Aorta (tissue), 5 donors: ENCODE measurements at regions not wholly inside any gene's neighbourhood (a gene's known extent, or its start where the extent isn't known, plus 50 kb on each side); places are given as distances from the start of the nearest gene placed in this dataset.
A peak's percentile ranks its signal among the peaks of the same experiment; 100 is the strongest.
"Not testable (repeated sequence)": the region's sequence is repeated elsewhere in the genome, so short reads cannot be mapped to it uniquely, and the experiment has no call there.

ENCODE experiments used
- ATAC-seq: fragments of 200-7000 bp; cut with Tn5 transposase; one replicate; pipeline ENCODE4 v1.9.1; 2022; ENCODE audit warnings: moderate library complexity; ENCODE audit not compliant: low FRiP score
- DNase-seq, 2 donors: peaks; one replicate each; pipeline ENCODE4 v3.0.0-alpha.2; 2020
- H3K27ac ChIP-seq, 2 donors: one replicate each; pipeline ENCODE4 v1.5.1; 2013; ENCODE audit warnings: low read length in 2 of 2, mild to moderate bottlenecking in 2 of 2, moderate library complexity in 2 of 2, control low read depth in 1 of 2, inconsistent platforms in 1 of 2, low read depth in 1 of 2
- H3K27me3 ChIP-seq, 2 donors: one replicate each; pipeline ENCODE4 v1.6.1; 2013; ENCODE audit warnings: control low read depth in 1 of 2, low read length in 1 of 2, mild to moderate bottlenecking in 1 of 2, moderate library complexity in 1 of 2; ENCODE audit not compliant: insufficient read depth in 2 of 2, control insufficient read depth in 1 of 2
- H3K36me3 ChIP-seq, 2 donors: one replicate each; pipeline ENCODE4 v1.6.1; 2013; ENCODE audit warnings: control low read depth in 1 of 2, low read length in 1 of 2, mild to moderate bottlenecking in 1 of 2; ENCODE audit not compliant: insufficient read depth in 2 of 2, control insufficient read depth in 1 of 2
- H3K4me1 ChIP-seq, 2 donors: one replicate each; pipeline ENCODE4 v1.6.1; 2013; ENCODE audit warnings: low read length in 2 of 2, control low read depth in 1 of 2, mild to moderate bottlenecking in 1 of 2, moderate library complexity in 1 of 2; ENCODE audit not compliant: insufficient read depth in 2 of 2, control insufficient read depth in 1 of 2
- H3K4me3 ChIP-seq, 2 donors: one replicate each; pipeline ENCODE4 v1.5.1; 2013; ENCODE audit warnings: low read length in 2 of 2, control low read depth in 1 of 2, mild to moderate bottlenecking in 1 of 2
- H3K9me3 ChIP-seq: one replicate; pipeline ENCODE4 v1.6.1; 2013; ENCODE audit warnings: mild to moderate bottlenecking, low read length; ENCODE audit not compliant: control insufficient read depth
- WGBS, 2 donors: extraction: QIAGEN DNeasy Blood & Tissue Kit; methylation state at CpG; one replicate each; pipeline ENCODE4 v1.1.7; 2013; 5-methylcytosine and 5-hydroxymethylcytosine counted together
- intact Hi-C, 2 donors: fragments of 100-400 bp; cut with DNase I; formaldehyde crosslinking; loops; one replicate each; pipeline versions ENCODE4 v1.14.2 to v1.15.0; 2022
- donor health status: healthy with polysubstance abuse.
- donor health status: Bipolar disorder and iron deficiency.
- donor health status: DM: no; HTN: no; CAD: no.
- donor health status: DM: no; HTN: no; CAD: no.
- donor health status: DM: yes; HTN: yes; CAD: no.

GRCh38 chr12:131287015-131287937 is 333.6 kb downstream of the ADGRD1 start:
- ATAC-seq (no peak), DNase-seq (peak; percentile 40 to 59)
- no peaks in the 10 kb centered on the region for H3K9me3 ChIP-seq
- intact Hi-C loops: no loop called here
- no peaks in the 10 kb centered on the region for H3K4me1 ChIP-seq
- H3K36me3 ChIP-seq: no peaks in the 10 kb centered on the region
- no peak overlapping the region for H3K27ac ChIP-seq
- H3K4me3 ChIP-seq: no peak overlapping the region
- WGBS, 2 donors: 85 to 86% methylated on average over 18 to 23 of the region's 25 CpGs
- H3K27me3 ChIP-seq: no peaks in the 10 kb centered on the region

- H3K36me3 ChIP-seq: no peaks in the 10 kb centered on the region
- DNase-seq (peak in 1 of 2 donors; percentile 31), ATAC-seq (no peak)
- H3K27ac ChIP-seq: no peak overlapping the region
- no peaks in the 10 kb centered on the region for H3K4me1 ChIP-seq
- WGBS, 2 donors: 75 to 83% methylated on average over 24 to 27 of the region's 27 CpGs
- intact Hi-C loops: no loop called here
- H3K9me3 ChIP-seq: no peaks in the 10 kb centered on the region
- H3K27me3 ChIP-seq: no peaks in the 10 kb centered on the region
- H3K4me3 ChIP-seq: no peak overlapping the region
These were observed 334.4 kb downstream of the ADGRD1 start for GRCh38 chr12:131287938-131288764.

GRCh38 chr12:131288765-131289695 is 335.3 kb downstream of the ADGRD1 start:
- ATAC-seq, intact Hi-C loops, H3K9me3 ChIP-seq, H3K27me3 ChIP-seq, H3K4me1 ChIP-seq, H3K36me3 ChIP-seq, H3K27ac ChIP-seq, H3K4me3 ChIP-seq: not testable (repeated sequence)
- peak; percentile 28 to 52 for DNase-seq
- 77 to 78% methylated on average over 17 to 19 of the region's 19 CpGs for WGBS, 2 donors

- not testable (repeated sequence) for H3K4me3 ChIP-seq, ATAC-seq, H3K9me3 ChIP-seq, H3K27me3 ChIP-seq, H3K27ac ChIP-seq, H3K4me1 ChIP-seq, H3K36me3 ChIP-seq
- intact Hi-C loops: loop anchor here in 1 of 2 donors (10.0 kb wide), 1 partner anchor 375 kb away; no protein-coding TSS in a partner anchor
- peak in 1 of 2 donors; percentile 60 for DNase-seq
- WGBS, 2 donors: 56 to 71% methylated on average over 5 to 7 of the region's 8 CpGs
These were observed 336.1 kb downstream of the ADGRD1 start for GRCh38 chr12:131289807-131290206.

GRCh38 chr12:131290255-131290959 is 336.7 kb downstream of the ADGRD1 start:
- Histone ChIP-seq H3K36me3 (no peaks in the 10 kb centered on the region), H3K4me3 (no peak overlapping the region), H3K27ac (no peak overlapping the region), H3K27me3 (no peaks in the 10 kb centered on the region), H3K4me1 (no peaks in the 10 kb centered on the region), H3K9me3 (no peaks in the 10 kb centered on the region)
- intact Hi-C loops: loop anchor here in 1 of 2 donors (10.0 kb wide), 1 partner anchor 374 kb away; no protein-coding TSS in a partner anchor
- DNase-seq (no peak), ATAC-seq (no peak)
- whole genome bisulfite sequencing, 2 donors: 77 to 78% methylated on average over 10 of the region's 10 CpGs

GRCh38 chr12:131293071-131294015 is 339.6 kb downstream of the ADGRD1 start:
- H3K4me3 ChIP-seq: not testable (repeated sequence)
- peak; percentile 44 to 64 for DNase-seq

GRCh38 chr12:131294716-131295115 is 341.0 kb downstream of the ADGRD1 start:
- WGBS, 2 donors: 86 to 88% methylated on average over 10 to 12 of the region's 12 CpGs
- H3K4me3 ChIP-seq: not testable (repeated sequence)
- peak; percentile 38 to 57 for DNase-seq

More at GRCh38 chr12:131293071-131294015, 339.6 kb downstream of the ADGRD1 start:
- H3K27me3 ChIP-seq, H3K9me3 ChIP-seq, H3K4me1 ChIP-seq, H3K27ac ChIP-seq, H3K36me3 ChIP-seq, ATAC-seq: not testable (repeated sequence)
- intact Hi-C loops: loop anchor here in 1 of 2 donors (10.0 kb wide), 1 partner anchor 371 kb away; no protein-coding TSS in a partner anchor
- 63 to 65% methylated on average over 26 of the region's 26 CpGs for WGBS, 2 donors

More at GRCh38 chr12:131294716-131295115, 341.0 kb downstream of the ADGRD1 start:
- not testable (repeated sequence) for H3K27me3 ChIP-seq, H3K27ac ChIP-seq, ATAC-seq, H3K4me1 ChIP-seq, H3K36me3 ChIP-seq, H3K9me3 ChIP-seq
- intact Hi-C loops: loop anchor here in 1 of 2 donors (10.0 kb wide), 1 partner anchor 370 kb away; no protein-coding TSS in a partner anchor
